ENCODE measurements at regions not wholly inside any gene's neighbourhood (a gene's known extent, or its start where the extent isn't known, plus 50 kb on each side); places are given as distances from the start of the nearest gene placed in this dataset.

DNA sequence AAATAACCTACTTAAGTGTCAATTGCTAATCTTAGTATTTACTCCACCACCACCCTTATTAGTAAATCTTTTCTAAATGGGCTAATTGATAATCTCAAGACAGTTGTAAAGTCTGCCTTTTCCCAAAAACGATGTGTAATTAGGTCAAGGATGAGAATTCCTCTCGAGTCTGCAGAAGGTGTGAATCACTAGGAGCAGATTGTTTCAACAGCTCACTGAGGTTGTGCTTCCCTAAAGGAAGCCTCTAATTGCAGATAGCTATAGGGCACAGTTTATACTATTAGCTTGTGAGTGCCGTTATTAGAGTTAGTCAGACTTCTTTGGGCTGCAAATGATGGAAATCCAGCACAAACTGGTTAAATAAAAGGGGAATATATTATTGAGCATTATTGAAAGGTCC is 84.9 kb downstream of the C11orf91 start:
- ATAC-seq, result no peak

DNA sequence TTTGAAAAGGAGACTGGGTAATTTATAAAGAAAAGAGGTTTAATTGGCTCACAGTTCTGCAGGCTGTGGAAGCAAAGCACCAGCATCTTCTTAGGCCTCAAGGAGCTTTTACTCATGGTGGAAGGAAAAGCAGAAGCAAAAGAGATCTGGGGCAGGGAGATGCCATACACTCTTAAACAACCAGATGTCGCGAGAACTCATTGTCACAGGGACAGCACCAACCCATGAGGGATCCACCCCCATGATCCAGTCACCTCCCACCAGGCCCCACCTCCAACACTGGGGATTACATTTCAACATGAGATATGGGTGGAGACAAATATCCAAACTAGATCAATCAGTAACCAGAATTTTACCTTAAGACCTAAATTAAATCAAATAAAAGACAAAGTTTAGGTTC is 87.2 kb downstream of the C11orf91 start:
- ATAC-seq, result no peak

DNA sequence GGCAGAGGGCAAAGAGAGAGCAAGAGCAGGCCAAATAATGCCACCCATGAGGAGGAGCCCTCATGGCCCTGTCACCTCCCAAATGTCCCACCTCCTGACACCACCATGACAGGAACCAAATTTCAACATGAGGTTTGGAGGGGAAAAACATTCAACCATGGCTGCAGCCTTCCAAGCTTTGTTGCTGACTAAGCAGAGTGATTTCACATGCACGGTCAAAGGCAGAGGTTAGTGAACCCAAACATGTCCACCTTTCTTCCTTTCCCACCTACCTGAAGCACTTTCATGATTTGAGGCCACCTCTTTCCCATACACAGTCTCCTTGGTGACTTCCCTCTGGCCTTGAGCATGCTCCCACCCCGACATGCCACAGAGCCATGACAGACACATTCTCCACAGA is 89.7 kb downstream of the C11orf91 start:
- ATAC-seq, result no peak

DNA sequence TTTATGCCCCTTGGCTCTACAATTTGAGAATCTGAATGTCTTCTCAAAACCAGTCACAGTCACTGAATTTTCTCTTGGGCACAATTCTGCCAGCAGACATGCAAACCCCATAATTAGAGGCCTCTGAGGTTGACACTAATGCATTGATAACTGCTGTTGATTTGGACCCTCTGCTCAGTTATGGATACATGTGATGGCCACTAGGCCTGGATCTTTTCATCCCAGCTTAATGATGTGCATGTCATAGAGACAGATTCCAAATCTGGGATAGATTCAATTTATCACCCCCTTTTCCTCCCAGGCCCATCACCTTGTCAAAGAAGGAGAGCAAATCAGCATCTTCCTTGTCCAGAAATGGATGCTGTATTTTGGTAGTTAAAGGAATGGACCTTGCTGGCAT is 92.2 kb downstream of the C11orf91 start:
- ATAC-seq, result no peak

DNA sequence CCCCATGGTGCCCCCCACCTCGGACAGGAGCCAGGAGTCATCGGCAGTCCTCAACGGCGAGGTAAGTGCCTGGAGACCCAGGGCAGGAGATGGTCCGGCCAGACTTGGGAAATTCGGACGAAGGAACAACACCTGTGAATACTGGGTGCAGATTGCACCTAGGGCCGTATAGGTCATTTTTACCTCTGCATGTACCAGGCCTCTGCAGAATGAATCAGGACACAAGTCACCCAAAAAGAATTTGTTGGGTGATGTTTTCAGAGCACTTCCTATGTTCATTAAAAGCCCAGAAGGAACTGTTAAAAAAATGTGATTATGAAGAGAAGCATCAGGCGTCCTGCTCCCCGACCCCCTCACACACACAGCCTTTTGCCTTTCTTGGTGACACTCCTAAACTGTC is 93.9 kb downstream of the C11orf91 start:
- no peak for ATAC-seq

DNA sequence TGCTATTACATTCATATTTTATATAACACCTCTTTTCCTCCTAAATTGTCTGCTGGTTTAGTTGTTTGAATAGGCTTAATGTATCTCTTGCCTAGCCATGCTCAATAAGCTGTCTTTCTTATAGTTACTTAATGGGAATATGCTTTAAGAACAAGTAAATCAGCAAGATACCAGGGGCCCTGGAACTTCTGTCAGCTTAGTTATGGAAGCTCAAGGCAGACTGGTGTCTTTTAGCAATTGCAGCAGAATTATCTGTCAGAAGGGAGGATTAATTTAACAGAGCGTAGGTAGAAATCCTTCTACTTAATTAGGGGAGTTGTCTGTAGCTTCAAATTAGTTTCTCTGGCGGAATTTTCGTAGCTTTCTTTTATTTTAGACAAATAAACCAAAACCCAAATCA is 94.9 kb downstream of the C11orf91 start:
- no peak for ATAC-seq

DNA sequence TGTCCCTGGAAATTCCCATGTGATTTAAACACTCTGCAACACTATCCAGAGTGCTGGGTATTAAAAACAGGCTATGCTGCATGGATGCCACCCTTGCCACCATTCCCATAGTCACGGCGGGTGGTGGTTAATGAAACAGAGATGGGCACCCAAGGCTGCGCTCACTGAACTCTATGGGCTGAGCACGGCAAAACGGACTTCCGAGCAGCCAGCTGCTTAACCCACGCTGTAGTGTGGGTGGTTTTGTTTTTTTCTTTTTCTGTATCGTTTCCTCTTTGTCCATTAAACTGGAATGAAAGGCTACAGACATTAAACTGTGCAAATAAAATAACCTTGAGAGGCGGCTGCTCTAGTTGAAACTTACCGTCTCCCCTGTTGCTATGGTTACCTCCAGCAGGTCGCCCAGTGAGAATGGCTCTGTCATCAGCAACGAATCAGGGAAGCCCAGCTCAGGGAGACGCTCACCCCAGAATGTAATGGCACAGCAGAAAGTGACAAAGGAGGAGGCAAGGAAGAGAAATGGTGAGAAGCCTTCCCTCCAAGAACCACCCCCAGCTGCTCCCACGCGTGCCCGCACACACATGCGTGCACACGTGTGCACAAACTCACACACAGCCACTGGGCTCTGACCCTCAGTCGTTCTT is 102.1 kb downstream of the C11orf91 start:
- ATAC-seq, result no peak

DNA sequence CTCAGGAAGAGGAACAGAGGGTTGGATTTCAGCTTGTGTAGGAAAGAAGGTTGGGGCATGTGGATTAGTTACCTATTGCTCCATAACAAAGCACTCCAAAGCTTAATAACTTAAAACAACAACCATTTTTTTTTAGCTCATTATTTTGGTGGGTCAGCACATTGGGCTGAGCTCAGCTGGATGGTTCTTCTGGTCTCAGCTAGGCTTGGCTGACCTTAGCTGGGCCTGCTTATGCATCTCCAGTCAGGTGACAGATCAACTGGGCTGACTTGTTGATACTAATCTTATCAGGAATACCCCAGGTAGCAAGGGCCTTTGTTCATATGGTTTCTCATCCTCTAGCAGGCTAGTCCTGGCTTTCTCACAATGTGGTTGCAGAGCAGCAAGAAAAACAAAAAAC is 106.4 kb downstream of the C11orf91 start:
- no peak for ATAC-seq

DNA sequence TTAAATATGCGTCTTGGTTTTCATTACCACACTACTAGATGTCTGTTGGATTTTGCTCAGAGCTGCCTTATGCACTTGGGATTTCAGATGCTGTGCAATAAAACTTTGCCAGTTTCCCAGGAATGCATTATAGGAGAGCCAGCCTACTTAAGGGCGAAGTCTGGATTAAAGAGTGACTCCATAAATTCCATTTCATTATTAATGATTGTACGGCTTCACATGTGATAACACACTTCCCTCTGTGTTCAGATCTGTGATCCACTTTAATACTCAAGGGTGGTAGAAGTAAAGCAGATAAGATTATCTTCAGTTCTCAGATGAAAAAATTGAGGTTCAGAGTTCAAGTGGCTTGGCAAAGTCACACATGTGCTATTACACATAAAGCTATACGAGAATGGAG is 110.2 kb downstream of the C11orf91 start:
- no peak for ATAC-seq

DNA sequence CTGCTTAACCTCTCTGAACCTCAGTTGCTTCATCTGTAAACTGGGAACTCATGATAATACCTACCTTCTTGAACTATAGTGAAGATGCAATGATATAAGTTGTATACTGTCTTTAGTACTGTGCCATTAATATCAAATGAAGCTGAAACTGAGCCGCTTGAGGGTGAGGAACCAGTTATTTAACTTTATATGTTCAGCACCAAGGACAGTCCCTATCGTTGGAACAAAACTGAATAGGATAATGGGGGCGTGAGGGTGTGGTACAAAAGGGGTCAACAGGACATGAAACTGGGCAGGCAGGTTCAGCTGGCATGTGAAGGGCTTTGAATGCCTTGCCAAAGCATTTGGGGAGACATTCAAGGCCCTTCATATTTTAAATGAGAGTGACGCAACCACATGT is 112.6 kb downstream of the C11orf91 start:
- no peak for ATAC-seq

DNA sequence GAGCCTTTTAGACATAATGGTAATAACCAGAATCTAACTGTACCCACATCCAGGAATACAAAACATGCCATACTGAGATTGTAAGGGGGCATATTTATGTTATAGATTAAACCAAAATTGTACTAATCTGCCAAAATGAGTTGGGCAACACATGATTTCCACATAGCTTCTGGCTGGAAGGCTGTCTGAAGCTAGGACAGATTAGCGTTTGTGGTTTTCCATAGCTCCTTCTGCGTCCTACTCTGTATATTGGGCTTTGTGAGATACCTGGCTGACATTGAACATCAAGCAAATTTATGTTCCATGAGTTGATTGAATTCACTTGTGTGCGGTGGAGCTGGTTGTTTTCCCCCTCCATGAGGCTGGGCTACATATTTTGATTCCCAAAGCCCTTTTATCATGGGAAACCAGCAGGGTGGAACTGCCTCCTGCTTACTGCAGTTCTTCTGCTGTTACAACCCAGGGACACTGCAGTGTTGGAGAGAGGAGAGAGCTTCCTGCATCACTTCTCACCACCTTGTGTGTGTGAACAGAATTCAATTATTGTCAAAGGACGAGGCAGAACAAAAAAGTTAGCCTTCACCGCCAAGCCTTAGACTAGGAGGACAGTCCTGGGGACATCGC is 114.9 kb downstream of the C11orf91 start:
- ATAC-seq, result no peak

DNA sequence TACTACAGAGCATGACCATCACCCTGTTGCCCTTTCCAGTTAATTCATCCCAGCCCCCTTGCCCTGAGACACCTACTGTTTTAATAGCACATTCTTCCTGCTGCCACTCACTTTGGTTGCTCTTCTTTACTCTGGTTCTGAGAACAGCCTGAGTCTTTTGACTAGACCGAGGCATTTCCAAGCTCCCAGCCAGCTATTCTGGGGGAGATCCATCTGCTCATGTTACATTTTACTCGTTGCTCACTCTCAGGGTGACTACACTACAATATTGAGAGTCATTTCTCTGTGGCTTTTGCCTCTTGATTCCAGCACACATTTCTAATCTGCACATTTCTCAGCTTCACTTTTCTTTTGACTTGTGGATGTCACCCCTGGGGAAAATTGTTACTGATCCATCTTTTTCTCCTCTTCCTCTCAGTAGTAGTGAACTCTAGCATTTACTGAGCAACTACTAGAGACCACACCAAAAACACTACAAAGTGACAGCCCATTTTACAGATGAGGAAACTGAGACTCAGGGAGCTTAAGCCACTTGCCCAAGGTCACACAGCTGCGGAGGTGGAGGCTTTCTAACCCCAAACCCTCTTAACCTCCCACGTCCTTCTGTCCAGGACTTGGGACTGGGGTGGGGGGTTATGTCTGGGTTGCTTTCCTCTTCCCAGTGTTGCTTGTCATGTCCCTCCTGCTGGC is 117.8 kb downstream of the C11orf91 start:
- no peak for ATAC-seq

DNA sequence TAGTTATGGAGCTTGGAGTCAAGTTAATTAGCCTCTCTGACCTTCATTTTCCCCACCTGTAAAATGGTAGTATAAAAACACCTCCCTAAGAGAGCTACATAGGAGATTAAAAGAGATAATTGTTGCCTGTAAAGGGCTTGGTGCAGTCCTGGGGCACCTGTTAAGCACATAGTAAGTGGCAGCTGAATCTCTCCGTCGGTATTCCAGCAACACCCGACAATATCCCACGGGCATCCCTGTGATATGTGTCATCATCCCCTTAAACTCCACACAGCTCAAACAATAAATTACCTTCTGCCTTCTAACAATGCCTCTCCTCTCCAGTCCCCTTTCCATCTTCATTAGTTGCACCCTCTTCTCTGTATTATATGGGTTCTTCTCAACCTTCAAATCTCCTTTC is 121.5 kb downstream of the C11orf91 start:
- ATAC-seq, result no peak

DNA sequence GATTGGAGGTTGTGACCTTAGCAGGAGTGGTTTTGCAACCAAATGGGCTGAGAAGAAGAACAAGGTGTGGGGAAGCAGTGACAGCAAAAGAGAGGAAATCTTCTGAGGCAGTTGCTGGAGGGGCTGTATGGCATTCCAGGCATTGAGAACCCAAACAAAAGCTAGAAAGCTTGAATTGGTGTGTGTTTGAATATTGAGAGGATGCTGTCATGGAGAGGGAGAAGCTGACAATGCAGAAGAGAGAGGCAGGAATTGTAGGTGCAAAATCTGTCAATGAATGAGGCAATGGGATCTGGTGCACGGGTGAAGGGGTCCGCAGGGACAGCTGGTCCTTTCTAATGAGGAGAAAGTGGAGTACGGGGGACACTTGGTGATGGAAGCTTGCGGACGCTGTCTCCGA is 123.4 kb downstream of the C11orf91 start:
- ATAC-seq, result no peak

DNA sequence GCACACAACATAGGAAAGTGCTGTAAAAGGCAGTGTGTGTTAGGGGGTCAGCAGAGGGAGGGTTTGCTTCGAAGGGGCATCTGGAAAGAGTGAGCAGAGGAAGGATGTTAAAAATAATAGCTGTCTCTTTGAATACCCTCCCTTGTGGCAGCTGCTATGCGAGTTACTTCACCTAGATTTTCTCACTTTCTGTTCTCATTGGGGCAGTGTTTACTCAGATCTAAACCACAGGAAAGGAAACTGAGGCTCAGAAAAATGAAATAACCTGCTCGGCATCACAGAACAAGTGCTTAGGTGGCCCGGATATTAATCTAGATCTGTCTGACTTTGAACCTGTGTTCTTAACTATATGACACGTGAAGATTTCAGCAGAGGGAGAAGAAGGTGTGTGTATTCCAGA is 125.3 kb downstream of the C11orf91 start:
- no peak for ATAC-seq

DNA sequence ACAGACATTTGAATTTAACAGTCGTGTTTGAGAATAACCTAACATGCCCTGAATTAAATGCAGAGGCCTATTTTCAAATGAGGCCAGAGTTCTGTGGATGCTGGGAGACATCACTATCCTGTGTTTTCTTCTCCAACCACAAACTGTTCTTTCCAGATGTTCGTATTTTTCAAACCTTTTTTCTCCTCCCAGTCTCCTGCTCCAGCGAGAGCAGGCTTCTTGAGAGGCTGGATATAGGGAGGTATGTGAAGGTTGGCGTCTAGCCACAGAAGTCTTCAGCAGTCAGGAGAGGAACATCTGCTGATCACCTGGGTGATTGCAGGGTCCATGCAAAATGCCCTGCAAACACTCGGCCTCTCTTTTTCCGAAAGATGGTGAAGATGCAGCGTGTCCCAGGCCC is 126.3 kb downstream of the C11orf91 start:
- ATAC-seq, result no peak

DNA sequence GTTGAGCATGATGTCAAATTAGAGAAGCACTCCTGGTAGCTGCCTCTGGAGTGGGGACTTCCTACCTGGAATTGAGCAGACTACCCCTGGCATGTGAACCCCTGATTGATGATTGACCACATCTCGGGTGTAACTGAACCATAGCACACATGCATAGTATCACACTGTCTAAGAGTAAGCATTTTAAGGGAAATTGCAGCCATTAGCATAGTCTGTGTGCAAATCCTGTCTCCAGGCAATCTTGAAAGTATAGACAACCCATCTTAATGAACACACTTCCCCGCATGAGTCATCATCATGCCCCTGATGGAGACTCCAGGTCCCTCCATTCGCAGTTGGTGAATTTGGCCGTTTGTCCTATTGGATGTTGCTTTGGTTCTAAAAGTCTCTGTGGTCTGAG is 131.3 kb downstream of the C11orf91 start:
- ATAC-seq, result no peak

DNA sequence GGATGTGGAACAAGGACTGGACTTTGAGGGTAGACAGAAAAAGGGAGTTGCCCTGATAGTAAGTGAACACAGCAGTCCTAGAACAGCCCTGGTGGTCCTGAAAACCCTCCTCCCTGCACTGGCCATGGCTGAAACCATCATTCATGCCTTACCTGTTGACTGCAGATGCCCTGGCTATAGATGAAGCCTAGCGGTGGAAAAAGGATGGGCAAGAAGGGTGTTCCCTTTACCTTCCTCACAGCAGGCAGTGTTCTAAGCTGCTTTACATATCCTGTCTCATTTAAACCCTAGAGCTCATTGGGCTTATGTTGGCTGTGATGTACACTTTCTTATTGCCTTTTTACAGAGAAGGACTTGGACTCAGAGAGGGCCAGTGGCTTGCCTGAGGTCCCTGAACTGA is 133.6 kb downstream of the C11orf91 start:
- ATAC-seq, result no peak

DNA sequence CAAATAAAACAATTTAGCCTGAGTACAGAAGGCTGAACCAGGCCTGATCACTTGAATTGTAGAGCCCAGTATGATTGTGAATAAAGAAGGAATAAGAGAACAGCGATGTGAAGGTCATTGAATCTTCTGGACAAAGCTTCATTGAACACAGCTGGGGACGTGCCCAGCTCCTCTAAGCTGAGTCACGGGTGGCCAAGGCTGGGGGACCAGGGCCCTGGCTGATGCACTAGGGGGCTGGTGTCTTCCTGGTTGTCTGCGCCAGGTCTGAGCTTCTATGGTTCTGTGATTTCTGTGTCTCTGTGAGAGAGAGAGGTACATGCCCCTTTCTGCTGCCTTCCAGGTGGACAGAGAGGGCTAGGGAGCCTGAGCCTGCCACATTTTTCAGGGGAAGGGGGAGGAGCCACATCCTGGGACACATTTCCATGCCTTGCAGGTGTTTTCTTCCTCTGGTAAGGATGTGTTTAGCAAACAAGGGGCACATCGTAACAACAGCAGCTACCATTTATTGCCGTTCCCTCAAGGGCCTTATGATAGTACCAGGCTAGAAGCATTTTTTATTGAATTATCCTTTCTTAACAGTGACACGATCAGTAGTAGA is 135.7 kb downstream of the C11orf91 start:
- no peak for ATAC-seq

DNA sequence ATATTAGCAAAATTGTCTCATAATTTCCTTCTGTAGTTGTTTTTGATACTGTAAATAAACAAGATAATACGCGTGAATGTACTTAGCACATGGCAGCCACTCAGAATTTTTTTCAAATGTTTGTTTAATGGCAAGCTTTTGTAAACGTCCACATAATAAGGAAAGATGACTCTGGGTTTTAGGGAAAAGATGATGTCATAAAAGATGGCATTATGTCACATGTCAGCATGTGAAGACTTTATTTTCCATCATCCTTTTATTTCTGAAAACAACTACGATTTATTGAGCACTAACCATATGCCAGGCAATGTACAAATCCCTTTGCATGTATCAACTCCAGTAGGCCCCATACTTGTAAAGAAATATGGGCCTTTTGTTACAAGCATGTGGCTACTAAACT is 139.9 kb downstream of the C11orf91 start:
- no peak for ATAC-seq

DNA sequence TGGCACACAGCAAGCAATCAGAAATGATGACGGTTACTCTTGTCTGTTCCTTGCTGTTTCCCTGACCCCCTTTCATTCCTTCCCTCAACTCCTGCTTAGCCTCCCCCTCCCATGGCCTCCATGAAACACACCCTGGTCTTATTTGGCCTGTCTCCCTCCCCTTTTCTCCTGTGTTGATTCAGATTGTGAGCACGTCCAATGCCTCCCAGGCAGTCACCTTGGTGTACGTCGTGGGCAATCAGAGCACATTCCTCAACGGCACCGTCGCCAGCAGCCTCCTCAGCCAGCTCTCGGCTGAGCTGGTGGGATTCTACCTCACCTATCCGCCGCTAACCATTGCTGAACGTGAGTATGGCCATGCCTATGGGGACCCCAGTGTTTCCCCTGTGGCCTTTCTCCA is 141.1 kb downstream of the C11orf91 start:
- no peak for ATAC-seq

DNA sequence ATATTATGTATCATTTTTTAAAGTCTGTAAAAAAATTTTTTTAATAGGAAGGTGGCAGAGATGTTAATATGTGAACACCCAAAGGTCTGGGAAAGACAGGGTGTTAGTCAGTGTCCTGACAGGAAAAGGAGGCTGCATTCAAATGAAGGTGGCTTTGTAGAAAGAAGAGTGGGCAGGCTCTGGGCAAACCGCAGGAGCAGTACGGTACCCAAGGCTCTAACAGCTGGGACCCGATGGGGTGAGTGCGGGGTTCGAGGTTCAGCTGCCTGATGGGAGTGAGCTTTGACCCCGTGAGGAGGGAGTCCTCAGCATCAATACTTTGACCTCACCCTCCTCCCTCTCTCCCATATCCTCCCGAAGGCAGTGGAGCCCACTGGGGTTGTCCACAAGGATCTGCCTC is 142.5 kb downstream of the C11orf91 start:
- no peak for ATAC-seq

DNA sequence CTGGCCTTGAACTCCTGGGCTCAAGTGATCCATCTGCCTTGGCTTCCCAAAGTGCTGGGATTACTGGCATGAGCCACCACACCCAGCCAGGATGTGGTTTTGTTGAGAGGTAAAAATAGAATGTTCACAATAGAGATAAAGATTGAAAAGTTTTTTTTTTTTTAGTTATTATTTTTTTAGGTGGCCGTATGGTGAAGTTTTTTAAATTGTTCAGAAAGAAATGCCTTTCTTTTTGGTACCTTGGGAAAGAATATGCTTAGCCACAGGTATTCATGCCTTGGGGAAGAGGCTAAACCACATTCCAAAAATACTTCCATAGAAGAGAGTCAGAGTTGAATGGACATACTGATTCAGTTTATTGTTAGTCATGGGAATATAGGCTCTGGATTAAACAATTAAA is 143.4 kb downstream of the C11orf91 start:
- no peak for ATAC-seq

DNA sequence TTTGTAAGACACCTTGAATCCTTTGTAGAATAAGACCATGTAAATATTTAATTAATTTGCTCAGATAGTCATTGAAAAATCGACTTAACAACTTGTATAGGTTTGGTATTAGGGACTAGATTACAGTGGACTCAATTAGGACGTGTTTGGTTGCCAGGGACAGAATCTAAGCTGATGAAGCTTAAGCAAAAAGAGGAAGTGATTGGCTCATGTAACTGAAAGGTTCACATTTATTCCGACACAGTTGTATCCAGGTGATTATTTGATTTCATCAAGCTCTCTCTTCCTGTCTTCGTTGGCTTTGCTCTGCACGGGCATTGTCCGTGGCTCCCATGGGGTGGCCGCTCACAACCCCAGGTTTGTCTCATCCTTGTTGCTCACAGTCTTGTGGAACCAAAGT is 146.4 kb downstream of the C11orf91 start:
- ATAC-seq, result no peak
